GM18508 (cell line): ENCODE measurements at regions not wholly inside any gene's neighbourhood (a gene's known extent, or its start where the extent isn't known, plus 50 kb on each side); places are given as distances from the start of the nearest gene placed in this dataset.

ENCODE experiments used
- ATAC-seq: cut with Tn5 transposase; IDR thresholded peaks from one replicate; pipeline ENCODE4 v1.9.1; 2021; ENCODE audit warnings: moderate number of reproducible peaks; ENCODE audit not compliant: insufficient read depth, unreplicated experiment

GRCh38 chr2:219877728-219878127 lies 250.3 kb downstream of the SLC4A3 start:
- no peak for ATAC-seq

- no peak for ATAC-seq
Measured at GRCh38 chr2:219878516-219878915, 251.1 kb downstream of the SLC4A3 start.

GRCh38 chr2:219881851-219882250 lies 254.4 kb downstream of the SLC4A3 start:
- ATAC-seq = no peak

GRCh38 chr2:219886615-219887014 lies 259.2 kb downstream of the SLC4A3 start:
- no peak for ATAC-seq

- ATAC-seq = no peak
Measured at GRCh38 chr2:219887870-219888269, 260.4 kb downstream of the SLC4A3 start.

GRCh38 chr2:219893541-219893940 lies 266.1 kb downstream of the SLC4A3 start:
- ATAC-seq = no peak

GRCh38 chr2:219897456-219897855 lies 270.0 kb downstream of the SLC4A3 start:
- no peak for ATAC-seq

- ATAC-seq = no peak
Measured at GRCh38 chr2:219901155-219901554, 273.7 kb downstream of the SLC4A3 start.

GRCh38 chr2:219902891-219903552 lies 275.6 kb downstream of the SLC4A3 start:
- no peak for ATAC-seq

GRCh38 chr2:219905640-219906039 lies 278.2 kb downstream of the SLC4A3 start:
- no peak for ATAC-seq

- no peak for ATAC-seq
Measured at GRCh38 chr2:219906114-219907010, 278.9 kb downstream of the SLC4A3 start.

GRCh38 chr2:219907011-219907365 lies 279.6 kb downstream of the SLC4A3 start:
- no peak for ATAC-seq

GRCh38 chr2:219908538-219908937 lies 281.1 kb downstream of the SLC4A3 start:
- ATAC-seq = no peak

- ATAC-seq = no peak
Measured at GRCh38 chr2:219911541-219911940, 284.1 kb downstream of the SLC4A3 start.

GRCh38 chr2:219912491-219912921 lies 285.1 kb downstream of the SLC4A3 start:
- no peak for ATAC-seq

GRCh38 chr2:219914577-219914976 lies 287.1 kb downstream of the SLC4A3 start:
- ATAC-seq = no peak

- no peak for ATAC-seq
Measured at GRCh38 chr2:219916281-219916680, 288.9 kb downstream of the SLC4A3 start.

GRCh38 chr2:219916726-219917440 lies 289.5 kb downstream of the SLC4A3 start:
- ATAC-seq = no peak

GRCh38 chr2:219918254-219918653 lies 290.8 kb downstream of the SLC4A3 start:
- no peak for ATAC-seq

GRCh38 chr2:219918944-219919343 lies 291.5 kb downstream of the SLC4A3 start:
- no peak for ATAC-seq

GRCh38 chr2:219919506-219919905 lies 292.1 kb downstream of the SLC4A3 start:
- ATAC-seq = no peak
